Activated CD8-positive, alpha-beta memory T cell treated with anti-CD3 and anti-CD28 coated beads, Interleukin-2, amount 50 U/mL, for 48 hours (primary cell): ENCODE measurements at regions not wholly inside any gene's neighbourhood (a gene's known extent, or its start where the extent isn't known, plus 50 kb on each side); places are given as distances from the start of the nearest gene placed in this dataset.
"Not testable (repeated sequence)": the region's sequence is repeated elsewhere in the genome, so short reads cannot be mapped to it uniquely, and the experiment has no call there.

Experiments used
- DNase-seq: peaks from one replicate; pipeline ENCODE4 v3.0.0-alpha.2; 2020

DNA sequence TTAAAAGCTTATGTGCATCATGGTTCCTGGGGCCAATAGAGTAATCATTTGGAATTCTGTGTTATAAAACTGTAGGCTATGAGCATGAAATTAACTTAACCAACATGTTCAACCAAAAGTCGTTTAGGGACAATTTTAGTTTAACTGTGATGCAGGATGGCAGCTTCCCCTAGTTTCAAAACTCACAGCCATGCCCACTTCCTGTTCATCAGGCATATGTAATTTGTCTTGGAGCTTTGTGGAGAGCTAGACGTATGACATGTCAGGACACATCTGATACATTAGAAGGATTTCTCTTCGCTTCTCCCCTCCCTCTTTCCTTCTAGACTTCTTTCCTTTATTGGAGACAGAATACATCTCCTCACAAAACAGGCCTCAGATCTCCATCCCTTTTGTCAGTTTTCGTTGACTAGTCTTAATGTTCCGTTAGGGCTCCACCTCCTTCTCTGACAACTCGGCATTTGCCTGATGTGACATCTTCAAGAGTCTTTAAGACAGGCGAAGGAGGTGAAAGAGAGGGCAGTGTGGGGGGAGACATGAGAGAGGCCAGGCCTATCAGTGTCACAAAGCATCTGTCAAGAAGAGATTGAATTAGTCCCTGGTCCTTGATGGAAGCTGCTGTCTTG, 176.0 kb downstream of the MSX2 start:
- no peak for DNase-seq

DNA sequence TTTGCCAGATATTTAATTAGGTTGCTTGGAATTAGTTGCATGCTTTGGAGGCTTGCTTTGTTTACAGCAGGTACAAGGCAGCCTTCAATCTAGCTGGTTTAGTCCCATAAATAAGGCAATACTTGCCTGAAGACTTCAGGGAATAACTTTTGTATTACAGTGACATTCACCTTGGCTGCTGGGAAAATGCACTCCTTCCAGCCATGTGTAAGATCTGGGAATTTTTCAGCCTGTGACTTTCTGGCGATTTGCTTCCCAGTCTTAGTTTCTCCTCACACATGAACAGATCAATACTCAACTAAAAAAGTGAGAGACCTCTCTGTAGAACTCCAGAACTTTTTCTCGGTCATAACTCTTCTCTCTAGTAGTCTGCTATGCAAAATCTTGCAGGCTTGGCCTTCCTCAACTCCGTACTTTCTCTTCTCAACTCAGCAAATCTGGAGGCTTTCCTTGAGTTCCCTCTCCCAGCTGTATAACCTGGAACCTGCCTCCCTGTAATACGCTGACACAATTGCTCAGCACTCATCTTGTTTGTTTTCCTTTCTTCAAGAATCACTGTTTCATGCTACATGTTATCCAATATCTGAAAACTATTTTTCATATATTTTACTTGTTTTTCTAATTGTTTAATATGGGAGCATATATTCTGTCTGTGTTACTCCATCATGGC, 173.0 kb downstream of the MSX2 start:
- no peak for DNase-seq

DNA sequence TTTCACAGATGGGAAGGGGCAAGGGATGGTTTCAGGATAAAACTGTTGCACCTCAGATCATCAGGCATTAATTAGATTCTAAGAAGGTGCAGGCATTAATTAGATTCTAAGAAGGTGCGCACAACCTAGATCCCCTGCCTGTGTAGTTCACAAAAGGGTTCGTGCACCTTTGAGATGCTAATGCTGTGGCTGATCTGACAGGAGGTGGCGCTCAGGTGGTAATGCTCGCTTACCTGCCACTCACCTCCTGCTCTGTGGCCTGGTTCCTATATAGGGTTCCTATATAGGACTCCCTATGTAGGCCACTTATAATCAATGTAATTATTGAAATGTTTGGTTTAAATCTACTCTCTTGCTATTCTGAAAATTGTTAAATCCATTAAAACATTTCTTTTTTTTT, 171.0 kb downstream of the MSX2 start:
- DNase-seq: no peak

DNA sequence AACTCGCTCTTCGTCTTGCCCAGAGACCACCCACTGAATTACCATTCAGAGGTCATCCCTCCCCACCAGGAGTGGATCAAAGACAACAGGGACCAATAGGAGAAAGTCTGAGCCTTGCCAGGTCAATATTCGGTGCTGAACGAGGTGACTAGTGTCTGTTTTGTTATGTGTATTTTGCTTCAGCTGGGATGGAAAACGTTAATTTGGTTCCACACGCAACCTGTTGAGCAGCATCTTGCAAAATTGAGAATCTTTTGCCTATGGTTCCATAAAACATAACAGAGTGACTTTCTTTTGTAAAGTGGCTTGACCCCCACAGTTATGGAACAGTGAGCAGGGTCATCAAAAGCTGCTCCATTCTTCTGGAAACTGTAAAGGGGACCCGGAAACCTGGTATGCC, 168.4 kb downstream of the MSX2 start:
- DNase-seq: no peak

DNA sequence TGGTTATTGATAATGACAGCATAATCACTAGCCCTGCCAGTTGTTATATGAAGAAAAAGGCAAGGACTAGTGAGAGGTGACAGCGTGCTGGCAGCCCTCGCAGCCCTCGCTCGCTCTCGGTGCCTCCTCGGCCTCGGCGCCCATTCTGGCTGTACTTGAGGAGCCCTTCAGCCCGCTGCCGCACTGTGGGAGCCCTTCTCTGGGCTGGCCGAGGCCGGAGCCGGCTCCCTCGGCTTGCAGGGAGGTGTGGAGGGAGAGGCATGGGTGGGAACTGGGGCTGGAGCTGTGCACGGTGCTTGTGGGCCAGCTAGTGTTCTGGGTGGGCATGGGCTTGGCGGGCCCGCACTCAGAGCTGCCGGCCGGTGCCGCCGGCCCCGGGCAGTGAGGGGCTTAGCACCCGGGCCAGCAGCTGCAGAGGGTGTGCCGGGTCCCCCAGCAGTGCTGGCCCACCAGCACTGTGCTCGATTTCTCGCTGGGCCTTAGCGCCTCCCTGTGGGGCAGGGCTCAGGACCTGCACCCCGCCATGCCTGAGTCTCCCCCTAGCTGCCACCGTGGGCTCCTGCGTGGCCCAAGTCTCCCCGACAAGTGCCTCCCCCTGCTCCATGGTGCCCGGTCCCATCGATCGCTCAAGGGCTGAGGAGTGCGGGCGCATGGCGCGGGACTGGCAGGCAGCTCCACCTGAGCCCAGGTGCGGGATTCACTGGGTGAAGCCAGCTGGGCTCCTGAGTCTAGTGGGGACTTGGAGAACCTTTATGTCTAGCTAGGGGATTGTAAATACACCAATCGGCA, 156.2 kb downstream of the MSX2 start:
- not testable (repeated sequence) for DNase-seq

DNA sequence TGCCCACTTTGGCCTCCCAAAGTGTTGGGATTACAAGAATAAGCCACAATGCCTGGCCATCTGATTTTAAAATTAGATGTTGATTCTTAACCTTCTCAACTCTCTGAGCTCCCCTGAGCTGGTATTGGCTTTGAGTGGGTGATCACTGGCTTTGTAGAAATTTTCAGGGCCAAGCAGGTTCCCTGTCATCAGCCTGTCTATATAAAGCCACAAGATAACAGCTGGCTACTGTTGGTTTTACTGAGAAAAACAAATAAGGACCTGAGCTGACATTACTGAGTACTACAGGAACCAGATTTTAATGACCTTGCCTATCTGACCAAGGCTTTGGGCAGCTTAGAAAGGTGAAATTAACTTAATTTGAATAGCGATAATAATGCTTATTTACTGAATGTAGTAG, 153.6 kb downstream of the MSX2 start:
- no peak for DNase-seq

DNA sequence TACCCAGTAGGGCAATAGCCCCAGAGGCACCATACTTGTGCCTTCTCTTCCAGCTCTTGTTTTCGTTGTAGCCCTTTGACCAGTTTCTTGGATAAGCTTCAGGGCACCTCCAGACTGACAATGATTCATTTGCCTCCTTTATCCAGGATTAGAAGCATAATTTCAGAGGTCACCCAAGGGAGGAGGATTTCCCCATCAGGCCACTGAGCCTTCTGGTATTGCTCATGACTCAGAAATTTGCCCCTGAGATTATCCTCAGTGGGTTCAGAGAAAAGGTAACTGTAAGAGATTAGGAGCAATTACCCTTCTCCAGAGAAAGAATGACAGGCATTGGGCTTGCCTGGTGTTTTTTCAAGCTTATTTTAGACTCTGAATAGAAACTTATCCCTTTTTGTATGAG, 147.9 kb downstream of the MSX2 start:
- no peak for DNase-seq

DNA sequence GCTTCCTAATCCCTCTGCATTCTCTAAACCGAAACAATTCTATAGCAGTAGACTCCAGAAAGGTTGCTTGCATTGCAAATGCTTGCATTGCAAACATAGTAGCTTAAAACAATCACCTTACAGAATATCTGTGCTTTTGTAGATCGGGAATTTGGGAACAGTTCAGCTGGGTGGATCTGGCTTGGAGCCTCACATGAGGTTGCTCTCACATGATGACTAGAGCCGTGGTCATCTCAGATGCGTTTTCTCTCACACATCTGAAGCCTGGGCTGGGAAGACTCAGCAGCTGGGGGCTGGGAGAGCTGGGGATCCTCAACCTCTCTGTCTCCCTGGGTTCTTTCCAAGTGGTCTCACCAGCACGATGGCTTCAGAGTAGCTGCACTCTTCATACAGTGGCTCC, 127.8 kb downstream of the MSX2 start:
- no peak for DNase-seq

DNA sequence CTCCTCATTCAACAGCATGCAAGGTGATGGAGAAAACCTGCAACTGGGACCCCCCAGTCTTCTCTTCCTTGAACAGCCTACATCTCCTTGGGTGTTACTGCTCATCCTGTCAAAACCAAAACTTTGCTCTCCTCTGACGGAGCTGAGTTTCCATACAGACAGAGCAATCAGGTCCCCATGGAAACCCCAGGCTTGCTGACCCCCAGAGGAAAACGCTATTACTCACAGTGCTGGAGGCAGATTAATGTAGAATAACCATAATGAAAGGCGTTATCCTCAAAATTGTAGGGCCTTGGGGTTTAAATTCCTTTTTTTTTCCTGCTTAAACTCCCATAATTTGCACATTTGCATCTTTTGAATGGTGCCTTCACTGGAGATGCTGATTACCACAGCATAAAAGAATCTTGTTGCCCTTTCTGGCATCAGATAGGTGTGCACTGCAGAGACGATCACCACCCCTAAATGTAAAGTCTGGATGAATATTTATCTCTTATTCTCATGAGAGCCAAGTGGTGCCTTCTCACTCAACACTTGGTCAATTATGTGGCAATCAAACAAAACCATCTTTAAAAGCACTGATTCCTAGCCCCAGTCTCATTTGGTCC, 126.3 kb downstream of the MSX2 start:
- no peak for DNase-seq

DNA sequence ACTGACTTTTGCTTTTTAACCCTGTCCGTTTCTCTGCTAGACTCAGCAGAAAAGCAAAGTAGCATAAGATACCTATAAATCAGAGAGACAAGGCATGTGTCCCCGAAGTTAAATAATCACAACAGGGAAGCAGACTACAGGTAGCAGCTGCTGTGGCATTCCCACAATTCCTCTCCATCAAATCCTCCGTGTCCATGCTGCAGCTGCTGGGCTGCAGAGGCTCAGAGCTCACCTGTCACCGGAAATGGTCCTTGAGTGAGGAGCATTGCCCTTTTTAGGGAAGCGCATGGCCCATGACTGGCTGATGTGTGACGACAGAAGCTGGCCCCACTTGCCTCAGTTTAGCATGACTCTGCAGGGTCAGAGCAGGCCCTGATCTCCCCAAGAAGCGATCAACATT, 125.0 kb downstream of the MSX2 start:
- DNase-seq: no peak

DNA sequence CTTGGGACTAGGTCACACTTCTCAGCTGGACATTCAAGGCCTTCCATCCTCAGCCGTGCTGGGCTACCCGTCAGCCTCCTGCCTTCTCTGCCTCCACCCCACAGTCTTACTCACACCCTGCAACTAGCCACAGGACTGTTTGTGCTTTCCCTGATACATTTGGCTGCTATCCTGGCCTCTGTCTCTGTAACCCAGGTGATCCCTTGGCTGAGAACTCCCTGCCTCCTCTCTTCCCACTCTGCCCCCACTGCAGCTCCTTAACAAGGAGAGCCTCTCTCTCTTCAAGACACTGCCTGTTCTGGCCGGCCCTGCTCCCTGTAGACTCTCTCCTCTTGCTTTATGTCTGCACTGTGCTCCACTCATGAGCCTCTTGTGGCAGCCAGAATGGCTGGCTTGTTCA, 120.6 kb downstream of the MSX2 start:
- no peak for DNase-seq

DNA sequence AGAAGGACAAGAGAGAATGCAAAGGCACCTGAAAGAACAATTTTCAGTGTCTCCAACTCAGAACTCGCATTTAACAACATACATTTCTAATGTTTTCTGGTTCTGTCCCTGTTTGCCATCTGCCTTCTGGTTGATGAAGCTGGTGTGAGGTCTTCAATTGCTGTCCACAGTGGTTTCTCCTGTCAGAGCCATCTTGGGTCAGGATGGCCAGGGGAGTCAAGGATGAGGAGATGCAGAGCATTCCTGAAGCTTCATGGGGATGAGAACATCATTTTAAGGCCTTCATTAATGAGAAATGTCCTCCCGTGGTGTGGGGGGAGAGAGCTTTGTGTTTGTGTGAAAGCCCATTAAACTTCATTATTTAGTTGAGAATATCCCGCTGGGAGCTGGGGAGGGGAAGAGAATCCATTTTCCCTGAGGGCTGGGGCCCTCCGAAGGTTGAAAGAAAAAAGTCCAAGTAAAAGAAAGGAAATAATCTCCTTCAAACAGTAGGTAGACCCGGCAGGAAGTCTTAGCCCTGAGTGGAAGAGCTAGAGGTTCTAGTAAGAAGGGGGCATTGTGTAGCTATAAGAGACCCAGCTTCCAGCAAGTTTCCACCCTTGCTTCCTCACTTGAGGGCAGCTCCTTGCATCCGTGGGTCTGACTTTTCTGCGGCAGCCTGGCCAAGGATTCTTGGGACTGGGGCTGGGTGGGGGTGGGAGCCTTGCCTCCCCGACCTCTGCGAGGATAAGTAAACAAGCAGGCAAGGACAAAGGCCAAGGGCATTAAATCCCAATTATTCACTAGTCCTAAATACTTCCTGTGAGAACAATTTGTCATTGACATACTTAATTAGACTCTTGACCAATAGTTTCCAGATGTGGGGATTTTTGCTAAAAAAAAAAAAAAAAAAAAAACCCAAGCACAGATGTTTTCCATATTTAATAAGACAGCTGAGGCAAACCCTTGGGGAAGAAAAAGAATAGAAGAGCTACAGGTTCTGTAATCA, 119.2 kb downstream of the MSX2 start:
- no peak for DNase-seq

DNA sequence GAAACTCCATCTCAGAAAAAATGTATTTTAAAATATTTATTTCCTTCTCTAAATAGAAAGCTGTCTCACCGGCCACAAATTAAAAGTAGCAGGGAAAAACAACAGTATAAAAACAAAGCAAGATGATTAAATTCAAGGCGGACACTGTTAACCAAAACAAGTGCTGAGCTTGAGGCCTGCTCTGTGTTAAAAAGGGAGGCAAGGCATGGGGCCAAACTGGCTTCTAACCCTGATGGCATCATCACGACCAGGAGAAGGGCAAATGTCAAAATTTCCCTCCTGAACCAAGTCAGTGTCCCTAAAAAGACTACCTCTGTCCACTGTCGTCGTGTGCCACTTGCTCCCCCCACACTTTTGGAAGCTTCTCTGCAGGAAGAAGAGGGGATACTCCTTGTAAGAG, 116.1 kb downstream of the MSX2 start:
- DNase-seq: no peak

DNA sequence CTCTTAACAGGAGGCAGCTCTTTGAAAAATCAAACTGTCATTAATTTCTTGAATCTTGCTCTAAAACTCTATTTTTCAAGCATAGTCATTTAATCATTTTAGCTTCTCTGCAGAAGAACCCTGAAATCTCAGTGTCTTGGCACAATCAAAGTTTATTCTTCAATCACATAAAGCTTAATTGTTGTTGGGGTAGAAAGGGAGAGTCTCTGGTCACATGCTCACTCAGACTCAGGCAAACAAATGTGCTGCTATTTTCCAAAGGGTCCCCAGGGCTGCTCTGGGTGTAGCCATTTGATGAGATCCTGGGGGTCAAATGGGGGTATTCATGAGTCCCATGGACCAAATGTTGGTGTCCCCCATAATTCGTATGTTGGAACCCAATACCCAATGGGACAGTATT, 114.8 kb downstream of the MSX2 start:
- DNase-seq: no peak

DNA sequence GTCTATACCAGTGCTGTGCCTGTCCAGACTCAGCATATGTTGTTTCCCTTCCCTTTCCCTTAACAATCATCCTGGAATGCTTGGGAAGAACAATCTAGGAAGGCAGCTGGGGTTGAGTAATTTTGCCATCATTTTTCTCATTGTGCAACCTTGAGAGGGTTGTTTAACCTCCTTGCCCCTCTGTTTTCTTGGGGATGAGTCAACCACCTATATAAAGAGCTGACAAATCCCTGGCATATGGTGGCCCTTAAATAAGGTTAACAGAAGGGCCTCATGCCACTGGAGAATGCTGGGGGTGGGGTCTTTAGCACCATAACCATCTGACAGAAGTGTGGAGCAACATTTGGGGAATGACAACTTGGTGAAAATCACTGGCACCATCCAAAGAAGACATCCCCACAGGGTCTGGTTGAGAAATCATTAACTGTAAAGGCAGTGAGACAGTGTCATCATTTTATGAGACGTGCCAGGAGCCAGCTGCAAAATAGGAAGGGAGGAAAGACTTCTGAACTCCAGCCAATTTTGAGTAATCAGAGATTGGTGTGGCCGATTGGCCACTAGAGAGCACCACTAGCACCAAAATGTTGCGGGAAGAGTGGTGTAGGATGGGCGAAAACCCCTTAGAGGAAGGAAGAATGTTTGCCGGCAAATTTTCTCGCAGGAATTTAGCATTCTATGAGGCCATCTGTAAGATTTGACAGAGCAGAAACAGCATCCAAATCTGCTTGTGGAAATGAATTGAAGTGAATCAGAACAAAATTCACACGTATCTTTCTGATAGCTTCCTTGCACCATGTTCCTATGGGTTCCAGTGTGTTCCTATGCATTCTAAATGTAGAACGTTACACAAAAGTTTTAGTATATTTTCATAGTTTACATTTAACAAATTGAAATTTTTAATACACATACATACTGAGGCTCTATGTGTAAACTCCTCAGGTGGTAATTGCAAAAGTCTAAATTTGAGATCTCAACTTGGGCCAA, 113.8 kb downstream of the MSX2 start:
- DNase-seq: no peak

DNA sequence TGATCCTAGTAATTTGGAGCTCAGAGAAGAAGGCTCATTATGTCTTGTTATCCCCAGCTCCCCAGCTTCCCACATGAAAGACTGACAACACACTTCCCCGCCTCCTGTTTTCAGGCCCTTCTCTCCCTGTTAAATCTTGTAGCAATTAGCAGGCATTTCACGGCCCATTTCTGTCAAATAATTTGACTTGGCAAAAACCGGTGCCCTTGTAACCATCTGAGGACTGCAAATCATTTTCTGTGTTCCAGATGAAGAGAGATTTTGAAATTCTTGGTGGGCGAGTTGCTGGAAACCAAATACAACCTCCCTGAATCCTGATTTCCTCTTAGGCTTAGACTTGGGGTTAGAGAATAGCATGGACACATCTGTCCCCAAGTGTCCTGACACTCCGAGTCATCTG, 109.7 kb downstream of the MSX2 start:
- DNase-seq: no peak

DNA sequence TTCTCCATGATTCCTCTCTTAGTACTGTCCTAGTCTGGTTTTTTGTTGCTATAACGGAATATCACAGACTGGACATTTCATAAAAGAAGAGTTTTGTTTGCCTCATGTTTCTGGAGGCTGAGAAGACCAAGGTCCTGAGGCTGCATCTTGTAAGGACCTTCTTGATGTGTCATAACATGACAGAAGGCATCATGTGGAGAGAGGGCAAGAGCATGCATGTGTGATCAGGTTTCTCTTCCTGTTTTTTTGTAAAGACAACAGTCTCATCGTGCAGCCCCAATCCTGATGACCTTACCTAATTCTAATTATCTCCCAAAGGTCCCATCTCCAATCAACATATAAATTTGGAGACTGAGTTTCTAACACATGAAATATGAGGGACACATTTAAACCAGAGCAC, 108.4 kb downstream of the MSX2 start:
- DNase-seq: no peak

DNA sequence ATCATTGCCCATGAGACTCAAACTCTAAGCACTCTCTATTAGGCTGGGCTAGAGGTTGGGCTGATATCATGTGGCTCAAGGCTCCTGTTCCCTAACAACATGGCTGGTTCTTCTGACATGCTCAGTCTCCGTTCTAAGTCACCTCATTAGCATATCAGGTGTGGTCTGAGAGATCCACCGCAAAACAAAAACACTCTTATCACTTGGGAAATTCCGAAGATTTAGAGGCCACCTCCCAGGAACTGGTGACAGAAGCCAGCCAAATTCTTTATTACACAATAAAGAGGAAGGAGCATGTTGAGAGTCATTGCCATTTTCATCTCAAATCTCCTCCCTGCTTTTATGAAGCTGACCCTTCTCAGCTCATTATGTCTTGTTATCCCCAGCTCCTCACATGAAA, 107.6 kb downstream of the MSX2 start:
- DNase-seq: no peak

DNA sequence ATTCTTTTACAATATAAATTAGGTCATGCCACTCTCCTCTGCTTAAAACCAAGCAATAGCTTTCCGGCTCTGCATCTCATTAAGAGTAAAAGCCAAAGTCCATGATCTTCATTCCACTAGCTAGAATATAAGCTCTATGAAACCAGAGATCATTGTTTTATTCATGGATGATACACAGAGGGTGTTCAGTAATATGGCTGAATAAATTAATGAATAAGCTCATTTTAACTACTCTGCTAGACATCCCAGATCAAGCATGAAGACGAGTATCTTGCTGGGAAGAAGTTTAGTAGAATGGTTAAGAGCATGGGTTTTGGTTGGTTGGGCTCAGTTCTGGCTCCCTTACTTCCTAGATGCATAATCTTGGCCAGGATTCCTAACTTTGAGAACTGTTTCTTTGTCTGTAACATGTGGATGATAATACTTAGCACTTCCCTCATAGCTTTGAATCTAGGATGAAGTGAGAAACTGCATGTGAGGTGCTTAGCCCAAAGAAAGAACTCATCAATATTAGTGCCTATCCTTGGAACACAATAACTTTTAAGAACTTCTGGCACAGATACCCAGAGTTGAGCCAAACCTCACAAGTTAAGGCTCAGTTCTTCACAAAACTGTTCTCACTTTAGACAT, 106.8 kb downstream of the MSX2 start:
- no peak for DNase-seq

DNA sequence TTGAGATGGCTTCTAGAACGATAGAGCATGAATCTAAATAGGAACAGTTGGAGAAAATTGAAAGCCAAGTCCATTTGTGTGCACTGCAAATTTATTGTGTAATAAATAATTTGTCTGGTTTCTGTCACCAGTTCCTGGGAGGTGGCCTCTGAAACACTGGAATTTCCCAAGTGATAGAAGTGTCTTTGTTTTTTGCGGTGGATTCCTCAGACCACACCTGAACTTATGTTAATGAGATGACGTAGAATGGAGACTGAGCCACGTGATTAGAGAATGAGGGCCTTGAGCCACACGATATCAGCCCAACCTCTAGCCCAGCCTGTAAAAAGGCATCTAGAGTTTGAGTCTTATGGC, 105.1 kb downstream of the MSX2 start:
- DNase-seq: no peak
